Vagina (tissue), 2 donors: ENCODE measurements at regions not wholly inside any gene's neighbourhood (a gene's known extent, or its start where the extent isn't known, plus 50 kb on each side); places are given as distances from the start of the nearest gene placed in this dataset.

ENCODE experiments used
- DNase-seq, 2 donors: peaks; one replicate each; pipeline ENCODE4 v3.0.0-alpha.2; 2017; ENCODE audit errors: extremely low spot score in 2 of 2
- H3K27ac ChIP-seq: fragments of 200-600 bp; sonication (generic); one replicate; pipeline ENCODE4 v1.5.1; 2019
- H3K27me3 ChIP-seq: fragments of 200-600 bp; sonication (generic); one replicate; pipeline ENCODE4 v1.5.1; 2019
- H3K36me3 ChIP-seq, 2 donors: fragments of 200-600 bp; sonication (generic); one replicate each; pipeline ENCODE4 v1.5.1; 2017 to 2019
- H3K4me1 ChIP-seq: fragments of 200-600 bp; sonication (generic); one replicate; pipeline ENCODE4 v1.5.1; 2019
- H3K4me3 ChIP-seq, 2 donors: fragments of 200-600 bp; sonication (generic); 1 replicate in 1 of 2; 2 replicates in 1 of 2; pipeline ENCODE4 v1.5.1; 2016 to 2019
- H3K9me3 ChIP-seq: fragments of 200-600 bp; sonication (generic); one replicate; pipeline ENCODE4 v1.5.1; 2019
- POLR2A ChIP-seq, 2 donors: fragments of 450-650 bp; IDR thresholded peaks; one replicate each; pipeline ENCODE4 v1.6.1; 2017; ENCODE audit warnings: antibody characterized with exemption in 2 of 2, mild to moderate bottlenecking in 2 of 2, moderate library complexity in 2 of 2
- POLR2AphosphoS5 ChIP-seq, 2 donors: sonication (generic); formaldehyde crosslinking; IDR thresholded peaks; one replicate each; pipeline ENCODE4 v1.9.0; 2017; ENCODE audit warnings: antibody characterized with exemption in 2 of 2, mild to moderate bottlenecking in 2 of 2, low read depth in 1 of 2; ENCODE audit not compliant: insufficient read depth in 1 of 2
- intact Hi-C: fragments of 100-400 bp; cut with DNase I; formaldehyde crosslinking; loops from one replicate; pipeline ENCODE4 v1.15.1; 2023
- TF ChIP-seq, protein P1 (sequence below), 3 experiments: fragments of 450-650 bp in 2 of 3; fragments of 200-600 bp in 1 of 3; sonication (generic) in 1 of 3; IDR thresholded peaks; one replicate each; pipeline ENCODE4 v1.5.1; 2017 to 2019; ENCODE audit warnings: antibody characterized with exemption in 3 of 3, mild to moderate bottlenecking in 2 of 3, moderate library complexity in 2 of 3

GRCh38 chr11:92867913-92868619, 101.4 kb upstream of the MTNR1B start:
- Histone ChIP-seq H3K27me3 (no peaks in the 10 kb centered on the region), H3K36me3 (no peaks in the 10 kb centered on the region), H3K4me1 (no peaks in the 10 kb centered on the region), H3K9me3 (no peaks in the 10 kb centered on the region), H3K27ac (no peak overlapping the region), H3K4me3 (no peak overlapping the region)
- DNase-seq: no peak
- TF ChIP-seq, protein P1, sequence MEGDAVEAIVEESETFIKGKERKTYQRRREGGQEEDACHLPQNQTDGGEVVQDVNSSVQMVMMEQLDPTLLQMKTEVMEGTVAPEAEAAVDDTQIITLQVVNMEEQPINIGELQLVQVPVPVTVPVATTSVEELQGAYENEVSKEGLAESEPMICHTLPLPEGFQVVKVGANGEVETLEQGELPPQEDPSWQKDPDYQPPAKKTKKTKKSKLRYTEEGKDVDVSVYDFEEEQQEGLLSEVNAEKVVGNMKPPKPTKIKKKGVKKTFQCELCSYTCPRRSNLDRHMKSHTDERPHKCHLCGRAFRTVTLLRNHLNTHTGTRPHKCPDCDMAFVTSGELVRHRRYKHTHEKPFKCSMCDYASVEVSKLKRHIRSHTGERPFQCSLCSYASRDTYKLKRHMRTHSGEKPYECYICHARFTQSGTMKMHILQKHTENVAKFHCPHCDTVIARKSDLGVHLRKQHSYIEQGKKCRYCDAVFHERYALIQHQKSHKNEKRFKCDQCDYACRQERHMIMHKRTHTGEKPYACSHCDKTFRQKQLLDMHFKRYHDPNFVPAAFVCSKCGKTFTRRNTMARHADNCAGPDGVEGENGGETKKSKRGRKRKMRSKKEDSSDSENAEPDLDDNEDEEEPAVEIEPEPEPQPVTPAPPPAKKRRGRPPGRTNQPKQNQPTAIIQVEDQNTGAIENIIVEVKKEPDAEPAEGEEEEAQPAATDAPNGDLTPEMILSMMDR (IDR thresholded peaks at IDR 0.05): no peak
- TF ChIP-seq POLR2A (IDR thresholded peaks at IDR 0.05) (no peak), POLR2AphosphoS5 (IDR thresholded peaks at IDR 0.05; ENCODE audit: insufficient read depth in 1 of 2, low read depth in 1 of 2) (no peak)
- intact Hi-C loops: no loop called here

DNA sequence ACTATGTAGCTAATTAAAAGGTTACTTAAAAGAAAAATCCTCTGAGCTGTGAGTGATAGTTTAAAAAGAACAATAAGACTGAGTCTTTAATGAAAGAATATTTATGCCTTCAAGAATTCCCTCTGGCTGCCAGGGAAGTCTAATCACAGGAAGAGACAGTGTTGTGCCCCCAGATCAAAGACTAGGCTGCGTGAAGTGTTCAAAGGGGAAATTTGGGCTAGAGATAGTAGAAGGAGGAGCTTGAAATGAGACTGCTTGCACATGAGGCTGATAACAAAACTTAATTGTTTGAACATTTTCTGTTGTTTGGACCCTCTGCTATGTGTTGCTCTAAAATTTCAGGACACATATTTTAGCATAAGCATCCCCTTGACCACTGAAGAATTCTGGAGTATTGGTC, 99.7 kb upstream of the MTNR1B start:
- TF ChIP-seq, protein P1 (IDR thresholded peaks at IDR 0.05): no peak
- TF ChIP-seq POLR2A (IDR thresholded peaks at IDR 0.05): no peak
- no peak for TF ChIP-seq POLR2AphosphoS5 (IDR thresholded peaks at IDR 0.05; ENCODE audit: insufficient read depth in 1 of 2, low read depth in 1 of 2)
- Histone ChIP-seq H3K4me1 (no peaks in the 10 kb centered on the region), H3K27me3 (no peaks in the 10 kb centered on the region), H3K4me3 (no peak overlapping the region), H3K27ac (no peak overlapping the region), H3K9me3 (no peaks in the 10 kb centered on the region), H3K36me3 (no peaks in the 10 kb centered on the region)
- no peak for DNase-seq
- intact Hi-C loops: no loop called here

GRCh38 chr11:92870196-92870832, 99.1 kb upstream of the MTNR1B start:
- Histone ChIP-seq H3K4me1 (no peaks in the 10 kb centered on the region), H3K36me3 (no peaks in the 10 kb centered on the region), H3K4me3 (no peak overlapping the region), H3K27ac (no peak overlapping the region), H3K9me3 (no peaks in the 10 kb centered on the region), H3K27me3 (no peaks in the 10 kb centered on the region)
- intact Hi-C loops: no loop called here
- TF ChIP-seq POLR2A (IDR thresholded peaks at IDR 0.05): no peak
- TF ChIP-seq, protein P1 (IDR thresholded peaks at IDR 0.05): no peak
- TF ChIP-seq POLR2AphosphoS5 (IDR thresholded peaks at IDR 0.05; ENCODE audit: insufficient read depth in 1 of 2, low read depth in 1 of 2): no peak
- no peak for DNase-seq

- TF ChIP-seq POLR2A (IDR thresholded peaks at IDR 0.05): no peak
- TF ChIP-seq POLR2AphosphoS5 (IDR thresholded peaks at IDR 0.05; ENCODE audit: insufficient read depth in 1 of 2, low read depth in 1 of 2): no peak
- TF ChIP-seq, protein P1 (IDR thresholded peaks at IDR 0.05): no peak
- Histone ChIP-seq H3K9me3 (no peaks in the 10 kb centered on the region), H3K27ac (no peak overlapping the region), H3K4me1 (no peaks in the 10 kb centered on the region), H3K4me3 (no peak overlapping the region), H3K27me3 (no peaks in the 10 kb centered on the region), H3K36me3 (no peaks in the 10 kb centered on the region)
- intact Hi-C loops: no loop called here
- no peak for DNase-seq
These were observed 95.9 kb upstream of the MTNR1B start for GRCh38 chr11:92873551-92873950.

DNA sequence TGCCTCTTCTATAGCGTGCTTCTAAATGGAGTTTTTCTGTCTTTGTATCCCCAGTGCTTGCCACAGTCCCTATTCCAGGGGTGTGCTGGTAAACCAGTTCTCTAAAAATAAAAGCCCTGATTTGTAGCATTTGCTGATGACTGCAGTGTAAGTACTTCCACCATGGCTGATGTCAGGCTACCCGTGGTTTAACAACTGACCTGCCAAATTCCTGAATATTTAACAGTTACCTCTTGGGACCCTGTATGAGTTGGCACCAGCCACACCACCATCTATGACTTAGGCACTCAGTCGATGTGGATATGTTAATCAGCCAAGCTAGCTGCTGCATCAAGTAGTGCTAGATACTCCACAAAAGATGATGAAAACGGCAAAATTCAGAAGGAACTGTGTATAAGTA, 94.0 kb upstream of the MTNR1B start:
- intact Hi-C loops: no loop called here
- H3K4me1 ChIP-seq: no peaks in the 10 kb centered on the region

More for the DNA sequence above, 94.0 kb upstream of the MTNR1B start:
- H3K27ac ChIP-seq: no peak overlapping the region
- H3K4me3 ChIP-seq: no peak overlapping the region
- TF ChIP-seq, protein P1 (IDR thresholded peaks at IDR 0.05): no peak
- TF ChIP-seq POLR2A (IDR thresholded peaks at IDR 0.05): no peak
- TF ChIP-seq POLR2AphosphoS5 (IDR thresholded peaks at IDR 0.05; ENCODE audit: insufficient read depth in 1 of 2, low read depth in 1 of 2): no peak
- no peak for DNase-seq
- H3K27me3 ChIP-seq: no peaks in the 10 kb centered on the region
- no peaks in the 10 kb centered on the region for H3K9me3 ChIP-seq
- no peaks in the 10 kb centered on the region for H3K36me3 ChIP-seq
